GM12874 (cell line): ENCODE measurements at regions not wholly inside any gene's neighbourhood (a gene's known extent, or its start where the extent isn't known, plus 50 kb on each side); places are given as distances from the start of the nearest gene placed in this dataset.

ENCODE experiments used
- TF ChIP-seq, protein P1 (sequence below): IDR thresholded peaks from 2 replicates; pipeline ENCODE4 v1.5.1; 2011; ENCODE audit warnings: low read depth, mild to moderate bottlenecking, control low read depth, low read length, moderate library complexity; ENCODE audit not compliant: insufficient read depth

GRCh38 chr2:109710505-109711229 is 83.4 kb upstream of the RGPD5 start:
- TF ChIP-seq, protein P1, sequence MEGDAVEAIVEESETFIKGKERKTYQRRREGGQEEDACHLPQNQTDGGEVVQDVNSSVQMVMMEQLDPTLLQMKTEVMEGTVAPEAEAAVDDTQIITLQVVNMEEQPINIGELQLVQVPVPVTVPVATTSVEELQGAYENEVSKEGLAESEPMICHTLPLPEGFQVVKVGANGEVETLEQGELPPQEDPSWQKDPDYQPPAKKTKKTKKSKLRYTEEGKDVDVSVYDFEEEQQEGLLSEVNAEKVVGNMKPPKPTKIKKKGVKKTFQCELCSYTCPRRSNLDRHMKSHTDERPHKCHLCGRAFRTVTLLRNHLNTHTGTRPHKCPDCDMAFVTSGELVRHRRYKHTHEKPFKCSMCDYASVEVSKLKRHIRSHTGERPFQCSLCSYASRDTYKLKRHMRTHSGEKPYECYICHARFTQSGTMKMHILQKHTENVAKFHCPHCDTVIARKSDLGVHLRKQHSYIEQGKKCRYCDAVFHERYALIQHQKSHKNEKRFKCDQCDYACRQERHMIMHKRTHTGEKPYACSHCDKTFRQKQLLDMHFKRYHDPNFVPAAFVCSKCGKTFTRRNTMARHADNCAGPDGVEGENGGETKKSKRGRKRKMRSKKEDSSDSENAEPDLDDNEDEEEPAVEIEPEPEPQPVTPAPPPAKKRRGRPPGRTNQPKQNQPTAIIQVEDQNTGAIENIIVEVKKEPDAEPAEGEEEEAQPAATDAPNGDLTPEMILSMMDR, result no peak

DNA sequence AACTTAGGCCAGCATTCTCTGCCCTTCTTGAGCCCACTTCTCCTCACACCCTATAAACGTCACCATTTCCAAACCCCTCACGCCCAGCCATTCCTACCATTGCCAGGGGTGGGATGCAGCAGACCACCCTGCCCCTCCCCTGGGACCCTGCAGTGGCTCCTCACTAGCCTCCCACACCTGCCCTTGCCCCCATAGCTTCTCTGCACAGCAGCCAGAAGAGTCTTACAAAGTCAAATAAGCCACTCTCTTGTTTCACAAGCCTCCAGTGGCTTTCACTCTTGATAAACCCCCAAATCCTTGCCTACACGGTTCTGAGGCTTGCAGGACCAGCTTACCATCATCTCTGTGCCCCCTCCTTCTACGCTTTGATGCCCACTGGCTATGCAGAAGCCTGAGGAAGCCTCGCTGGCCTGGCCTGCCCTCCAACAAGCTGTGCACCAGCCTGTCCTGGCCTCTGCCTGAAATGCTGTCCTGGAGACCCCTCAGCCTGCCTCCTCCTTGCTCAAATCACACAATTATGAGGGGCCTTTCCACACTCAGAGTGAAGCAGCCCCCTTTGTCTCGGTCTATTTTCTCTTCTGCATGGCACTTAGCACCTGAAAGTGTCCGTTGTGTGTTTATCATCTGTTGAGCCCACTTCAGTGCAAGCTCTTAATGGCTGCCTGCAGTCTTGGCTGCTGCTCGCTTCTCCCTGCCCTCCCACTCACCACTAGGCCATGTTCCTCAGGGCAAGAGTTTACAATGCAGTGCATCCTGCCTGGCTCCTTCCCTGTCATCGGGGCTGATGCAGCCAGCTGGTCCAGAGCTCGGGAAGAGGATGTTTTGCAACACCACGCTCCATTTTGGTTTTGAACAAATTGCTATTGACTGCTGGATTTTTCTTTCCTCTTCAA is 82.6 kb upstream of the RGPD5 start:
- TF ChIP-seq, protein P1, result no peak

DNA sequence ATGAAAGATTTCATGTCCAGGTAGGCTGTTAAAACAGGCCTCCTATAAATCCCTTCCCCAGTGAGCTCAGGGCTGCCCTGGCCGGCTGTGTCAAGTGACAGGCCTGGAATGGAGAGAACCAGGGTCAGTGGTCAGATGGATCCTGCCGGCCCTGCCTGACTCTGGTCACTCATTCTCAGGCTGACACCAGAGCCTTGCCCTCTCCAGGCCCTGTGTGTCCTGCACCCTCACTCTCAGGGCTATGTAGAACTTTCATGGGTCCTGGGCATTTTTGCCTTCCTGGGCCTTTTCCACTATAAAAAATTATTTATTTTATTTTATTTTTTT is 82.0 kb upstream of the RGPD5 start:
- TF ChIP-seq, protein P1, result no peak

- TF ChIP-seq, protein P1, result no peak
Observed at GRCh38 chr2:109712746-109713145, 81.4 kb upstream of the RGPD5 start.

DNA sequence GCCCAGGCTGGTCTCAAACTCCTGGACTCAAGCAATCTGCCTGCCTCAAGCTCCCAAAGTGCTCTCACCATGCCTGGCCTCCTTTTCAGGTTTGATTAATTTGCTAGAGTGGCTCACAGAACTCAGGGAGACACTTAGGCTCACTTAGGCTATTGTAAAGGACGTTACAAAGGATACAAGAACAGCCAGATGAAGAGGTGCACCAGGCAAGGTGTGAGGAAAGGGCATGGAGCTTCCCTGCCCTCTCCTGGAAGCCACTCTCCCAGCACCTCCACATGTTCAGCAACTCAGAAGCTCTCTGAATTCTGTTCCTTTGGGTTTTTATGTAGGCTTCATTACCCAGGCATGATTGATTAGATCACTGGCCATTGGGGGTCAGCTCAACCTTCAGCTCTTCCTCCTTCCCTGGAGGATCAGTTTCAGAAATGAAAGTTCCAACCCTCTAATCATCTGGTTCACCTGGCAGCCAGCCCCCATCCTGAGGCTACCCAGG is 78.7 kb upstream of the RGPD5 start:
- TF ChIP-seq, protein P1, result 0 out of 2 replicates have a peak, but pooled peaks have one; percentile 8

GRCh38 chr2:109718139-109718538 is 76.0 kb upstream of the RGPD5 start:
- TF ChIP-seq, protein P1, result no peak

DNA sequence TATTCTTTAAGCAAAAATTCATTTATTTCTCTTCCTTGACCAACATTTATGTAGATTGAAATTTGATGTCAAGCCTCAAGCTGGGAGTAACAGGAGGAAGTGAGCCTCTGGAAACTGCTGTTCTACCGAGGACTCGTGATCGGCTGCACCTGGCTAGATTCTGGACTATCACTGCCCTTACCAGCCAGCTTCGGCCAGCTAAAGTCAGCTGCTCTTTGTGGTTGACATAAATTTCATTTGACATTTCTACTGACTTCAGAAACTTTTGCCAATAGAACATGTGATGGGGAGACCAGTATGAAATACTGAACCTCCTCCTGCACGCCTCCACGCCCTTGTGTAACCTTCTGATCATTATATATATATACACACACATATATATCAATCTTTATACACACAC is 74.2 kb upstream of the RGPD5 start:
- TF ChIP-seq, protein P1, result no peak
